NCI-H2029 treated with DMSO at 0.1 percent for 48 hours (cell line): ENCODE measurements at regions not wholly inside any gene's neighbourhood (a gene's known extent, or its start where the extent isn't known, plus 50 kb on each side); places are given as distances from the start of the nearest gene placed in this dataset.

Source experiments
- DNase-seq: peaks from one replicate; lab custom pipeline; 2025; lab: John Stamatoyannopoulos, UW

DNA sequence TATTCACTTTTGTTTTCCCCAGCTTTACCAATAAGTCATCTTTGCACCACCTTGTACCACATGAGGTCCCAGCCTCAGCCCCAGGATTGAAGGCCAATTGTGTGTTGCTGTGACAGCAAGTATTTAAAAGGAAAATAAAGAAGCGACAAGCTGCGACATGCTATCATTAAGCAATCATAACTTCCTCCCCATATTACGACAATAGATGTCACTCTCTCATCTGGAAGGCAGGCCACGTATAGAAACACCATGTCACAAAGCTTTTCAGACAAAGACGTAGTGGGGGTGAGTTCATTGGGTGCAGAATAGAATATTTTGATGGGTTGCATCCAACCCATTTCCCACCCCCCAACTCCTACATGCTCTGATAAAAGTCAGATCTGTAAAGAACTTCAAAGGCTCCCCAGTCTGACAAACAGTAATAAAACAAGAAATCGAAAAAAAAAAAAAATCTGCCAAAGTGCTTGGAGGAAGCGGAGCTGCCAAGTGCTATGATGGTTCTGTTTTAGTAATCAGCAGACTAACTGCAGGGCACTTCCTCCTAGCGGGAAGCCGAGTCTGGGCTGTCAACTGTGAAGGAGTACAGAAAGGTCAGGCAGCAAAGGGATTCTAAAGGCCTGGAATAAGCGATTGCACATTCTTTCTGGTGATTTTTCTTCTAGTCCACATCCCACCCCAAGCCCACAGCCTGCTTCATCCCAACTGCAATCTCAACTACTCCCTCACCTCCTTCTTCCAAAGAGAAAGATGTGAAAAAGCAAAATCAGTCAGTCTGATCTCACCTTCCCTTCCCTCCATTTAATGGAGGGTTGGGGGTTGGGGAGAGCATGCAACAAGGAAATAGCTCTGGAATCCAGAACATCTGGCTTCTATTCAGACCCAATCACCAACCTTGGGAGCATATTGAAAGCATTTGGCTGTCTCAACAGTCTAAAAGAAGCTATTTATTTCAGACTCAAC lies 131.4 kb upstream of the UBASH3B start:
- DNase-seq, result no peak

DNA sequence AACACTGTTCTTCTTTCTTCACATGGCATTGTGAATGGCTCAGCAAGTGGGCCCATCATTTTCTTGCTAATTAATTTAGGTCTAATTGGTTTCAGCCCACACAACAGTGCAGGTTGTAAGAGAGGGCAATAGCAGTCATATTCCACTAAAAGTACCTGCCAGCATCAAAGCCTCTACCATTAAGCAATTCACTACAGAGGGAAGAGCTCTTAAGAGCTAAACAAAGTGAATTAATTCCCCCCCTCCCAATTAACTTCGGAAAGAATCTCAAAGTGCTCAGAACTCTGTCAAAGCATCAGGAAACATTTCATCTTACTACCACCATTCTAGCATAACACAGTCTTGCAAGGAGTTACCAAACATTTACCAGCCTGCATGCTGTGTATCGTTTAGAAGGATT lies 133.9 kb upstream of the UBASH3B start:
- no peak for DNase-seq

DNA sequence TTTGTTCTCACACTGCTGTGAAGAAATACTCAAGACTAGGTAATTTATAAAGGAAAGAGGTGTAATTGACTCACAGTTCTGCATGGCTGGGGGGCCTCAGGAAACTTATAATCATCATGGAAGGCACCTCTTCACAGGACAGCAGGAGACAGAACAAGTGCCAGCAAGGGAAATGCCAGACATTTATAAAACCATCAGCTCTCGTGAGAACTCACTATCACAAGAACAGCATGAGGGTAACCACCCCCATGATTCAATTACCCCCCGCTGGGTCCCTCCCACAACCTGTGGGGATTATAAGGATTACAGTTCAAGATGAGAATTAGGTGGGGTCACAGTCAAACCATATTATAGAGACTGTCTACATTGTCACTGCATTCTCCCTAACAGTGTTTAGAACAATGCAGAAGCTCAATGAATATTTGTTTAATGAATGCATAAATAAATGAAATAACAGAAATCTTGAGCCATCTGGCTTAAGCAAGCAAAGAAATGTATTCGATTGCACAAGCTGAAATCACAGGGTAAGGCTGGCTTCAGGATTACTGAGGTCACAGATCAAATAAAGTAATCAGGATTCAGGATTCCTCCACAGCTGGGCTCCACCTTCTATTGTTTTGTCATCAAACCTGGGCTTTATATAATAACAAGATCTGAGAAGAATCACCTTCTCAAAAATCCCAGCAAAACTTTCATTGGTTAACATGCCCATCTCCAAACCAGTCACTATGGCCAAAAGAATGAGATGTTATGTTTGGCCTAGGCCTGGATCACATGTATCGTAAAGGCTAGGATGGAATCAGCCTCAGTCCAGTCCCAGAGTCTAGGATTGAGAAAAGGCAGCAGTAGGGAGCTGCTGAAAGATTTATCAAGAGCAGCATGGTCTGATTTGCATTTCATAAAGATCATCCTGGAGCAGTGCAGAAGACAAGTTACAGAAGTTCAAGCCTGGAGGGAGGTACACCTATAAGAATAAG lies 137.8 kb upstream of the UBASH3B start:
- no peak for DNase-seq

DNA sequence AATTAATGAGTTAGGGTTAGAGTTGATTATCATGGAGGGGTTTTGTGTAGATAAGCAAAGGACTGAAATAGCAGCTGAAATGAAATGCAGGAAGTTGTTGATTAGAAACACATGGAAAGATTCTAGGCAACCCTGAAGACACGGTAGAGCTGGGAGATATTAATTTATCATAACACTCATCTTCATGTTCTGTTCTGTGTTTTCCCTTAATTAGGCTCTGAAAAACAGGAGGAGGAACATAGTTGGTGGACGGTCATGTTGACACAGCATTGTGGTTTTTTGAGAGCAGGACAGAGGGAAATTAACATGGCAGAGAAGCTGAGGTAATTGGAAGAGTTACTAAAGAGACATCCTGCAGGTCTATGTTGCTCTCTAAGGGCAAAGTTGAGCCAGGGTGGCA lies 138.8 kb upstream of the UBASH3B start:
- DNase-seq, result peak; percentile 37

DNA sequence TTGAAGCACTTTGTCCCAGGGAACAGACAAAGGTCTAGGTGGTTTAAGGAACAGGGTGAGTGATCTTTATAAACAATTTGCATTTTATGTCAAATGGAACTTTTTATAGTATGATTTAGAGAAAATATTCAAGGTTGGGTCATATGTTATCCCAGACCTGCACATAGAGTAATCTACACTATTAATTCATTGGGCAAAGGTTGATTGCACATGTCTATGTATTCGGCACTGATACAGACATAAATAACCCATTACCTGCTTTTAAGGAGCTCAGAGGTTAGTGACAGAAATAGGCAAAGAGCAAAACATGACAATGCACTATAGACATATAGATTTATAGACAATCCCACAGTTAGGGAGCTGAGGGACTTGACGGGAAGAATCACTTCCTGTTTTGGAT lies 141.5 kb upstream of the UBASH3B start:
- DNase-seq, result no peak

DNA sequence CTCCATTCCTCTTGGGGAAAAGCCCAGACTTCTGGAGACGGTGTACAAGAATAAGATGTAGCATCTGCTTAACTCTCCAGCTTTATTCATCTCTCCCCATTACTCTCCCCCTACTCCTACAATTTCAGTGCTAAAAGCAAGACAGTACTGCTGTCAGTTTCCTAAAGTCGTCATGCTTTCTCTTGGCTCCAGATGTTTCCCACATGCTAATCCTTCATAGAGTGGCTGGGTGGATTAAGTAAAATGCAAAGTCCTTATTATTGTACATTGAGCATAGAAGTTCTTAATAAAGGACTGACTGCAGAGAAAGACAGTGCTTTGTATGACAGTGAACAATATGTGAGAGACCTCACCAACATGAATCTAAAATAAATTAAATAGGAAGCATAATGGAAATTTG lies 142.2 kb upstream of the UBASH3B start:
- no peak for DNase-seq

DNA sequence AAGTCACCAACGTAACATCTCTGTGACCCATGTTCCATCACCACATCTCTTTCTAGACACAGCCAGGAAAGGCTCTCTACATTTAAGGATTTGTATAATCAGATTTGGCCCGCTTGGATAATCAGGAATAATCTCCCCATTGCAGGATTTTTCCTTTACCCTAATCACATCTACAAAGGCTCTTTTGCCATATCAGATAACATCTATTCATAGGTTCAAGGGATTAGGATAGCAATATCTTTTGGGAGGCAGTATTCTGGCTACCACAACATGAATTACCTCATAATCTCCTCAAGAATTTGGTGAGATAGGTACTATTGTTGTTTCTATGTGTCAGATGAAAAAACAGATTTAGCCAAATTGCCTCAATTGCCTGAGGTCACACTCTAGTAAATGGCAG lies 142.8 kb upstream of the UBASH3B start:
- no peak for DNase-seq

DNA sequence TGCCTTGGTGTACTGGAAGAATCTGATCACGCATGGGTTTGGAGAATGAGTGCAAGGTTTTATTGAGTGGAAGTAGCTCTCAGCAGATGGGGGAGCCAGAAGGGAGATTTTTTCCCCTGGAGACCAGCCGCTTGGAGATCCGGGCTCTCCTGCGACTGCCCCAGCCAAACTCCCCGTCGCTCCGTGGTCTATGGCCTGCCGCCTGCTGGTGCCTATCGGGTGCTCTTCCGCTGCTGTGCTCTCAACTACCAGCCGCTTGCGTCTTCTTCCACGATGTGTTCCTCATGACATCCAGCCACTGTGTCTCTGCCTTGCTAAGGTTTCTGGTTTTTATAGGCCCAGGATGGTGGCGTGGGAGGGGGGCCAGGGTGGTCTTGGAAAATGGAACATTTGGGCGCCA lies 145.6 kb upstream of the UBASH3B start:
- DNase-seq, result no peak

DNA sequence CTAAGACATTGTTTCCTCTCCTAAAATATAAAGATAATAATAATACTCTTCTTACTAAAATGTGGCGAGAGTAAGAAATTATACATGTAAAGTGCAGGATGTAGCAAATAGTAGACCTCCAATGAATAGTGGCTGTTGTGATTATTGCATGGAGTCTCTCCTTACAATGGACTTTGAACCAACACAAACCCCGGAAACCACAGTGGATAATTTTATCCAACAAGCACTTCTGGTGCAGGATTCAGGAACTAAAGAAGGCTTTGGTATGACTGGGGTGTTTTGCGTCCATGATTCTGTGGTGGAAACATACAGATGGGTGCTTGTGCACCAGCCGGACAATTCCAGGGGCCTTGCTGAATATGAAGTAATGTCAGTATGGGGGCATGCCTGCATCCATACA lies 146.4 kb upstream of the UBASH3B start:
- no peak for DNase-seq

DNA sequence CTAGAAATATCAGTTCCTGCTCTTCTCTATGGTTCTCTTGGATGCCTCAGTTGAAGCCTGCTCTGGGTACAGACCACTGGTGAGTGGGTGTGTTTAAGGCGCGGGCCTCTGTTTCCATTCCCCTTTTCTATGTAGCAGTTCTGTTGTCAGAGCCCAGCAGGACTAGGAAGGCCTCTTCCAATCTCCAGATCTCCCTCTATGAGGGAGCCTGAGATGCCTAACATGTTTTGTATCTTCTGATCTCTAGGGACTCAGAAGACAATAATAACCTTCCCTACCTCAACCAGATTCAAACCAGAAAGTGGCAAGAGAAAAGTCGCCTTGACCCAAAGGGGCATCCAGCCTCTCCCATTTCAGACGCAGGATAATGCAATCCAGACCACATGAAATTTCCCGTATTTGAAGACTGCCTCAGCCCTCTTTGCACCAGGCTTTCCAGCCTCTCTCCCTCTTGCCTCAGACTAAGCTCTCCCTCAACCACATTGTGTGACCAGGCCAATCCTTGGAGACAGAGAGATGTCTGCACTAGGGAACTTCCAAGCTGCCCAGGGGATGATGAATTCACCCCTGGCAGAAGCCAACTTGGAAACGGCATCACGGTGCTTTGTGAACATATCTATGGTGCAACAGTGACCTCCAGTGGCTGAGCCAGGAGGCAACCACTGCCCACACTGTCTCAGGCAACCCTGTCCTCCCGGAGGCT lies 150.1 kb upstream of the UBASH3B start:
- peak; percentile 45 for DNase-seq

DNA sequence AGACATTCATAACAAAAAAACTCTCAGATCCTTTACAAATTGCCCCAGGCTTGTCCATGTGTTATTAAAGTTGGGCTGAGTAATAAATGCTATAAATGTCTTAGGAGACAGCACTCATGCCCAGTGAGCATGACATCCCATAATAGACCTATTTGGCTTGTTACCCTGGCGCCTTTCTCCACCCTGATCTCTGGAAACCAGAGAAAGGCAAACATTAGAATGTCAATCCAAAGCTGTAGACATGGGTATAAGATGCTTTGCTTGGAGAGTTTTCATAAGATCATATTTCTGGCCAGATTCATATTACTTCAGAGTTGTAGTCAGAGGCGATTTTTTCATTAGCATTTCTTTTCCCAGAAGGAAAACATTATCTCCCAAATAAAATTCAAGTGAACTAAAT lies 161.3 kb upstream of the UBASH3B start:
- DNase-seq, result peak; percentile 45

DNA sequence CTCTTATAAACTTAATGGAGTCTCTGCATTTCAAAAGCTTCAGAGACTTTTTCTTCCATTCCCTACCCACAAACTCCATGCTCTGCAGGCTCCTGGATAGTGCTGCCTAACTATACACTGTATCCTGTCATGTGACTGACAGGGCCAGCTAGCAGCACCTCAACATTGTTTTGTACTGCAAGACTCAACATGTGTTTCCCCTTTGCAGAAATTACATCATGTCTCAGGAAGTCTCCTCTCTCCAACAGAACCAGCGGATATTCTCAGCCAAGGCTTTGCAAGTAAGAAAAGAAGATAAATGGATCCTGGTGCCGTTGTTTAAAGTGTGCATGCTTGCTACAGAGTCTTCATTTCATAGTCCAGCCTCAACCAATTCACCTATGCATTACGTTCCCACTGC lies 164.0 kb upstream of the UBASH3B start:
- DNase-seq, result no peak

DNA sequence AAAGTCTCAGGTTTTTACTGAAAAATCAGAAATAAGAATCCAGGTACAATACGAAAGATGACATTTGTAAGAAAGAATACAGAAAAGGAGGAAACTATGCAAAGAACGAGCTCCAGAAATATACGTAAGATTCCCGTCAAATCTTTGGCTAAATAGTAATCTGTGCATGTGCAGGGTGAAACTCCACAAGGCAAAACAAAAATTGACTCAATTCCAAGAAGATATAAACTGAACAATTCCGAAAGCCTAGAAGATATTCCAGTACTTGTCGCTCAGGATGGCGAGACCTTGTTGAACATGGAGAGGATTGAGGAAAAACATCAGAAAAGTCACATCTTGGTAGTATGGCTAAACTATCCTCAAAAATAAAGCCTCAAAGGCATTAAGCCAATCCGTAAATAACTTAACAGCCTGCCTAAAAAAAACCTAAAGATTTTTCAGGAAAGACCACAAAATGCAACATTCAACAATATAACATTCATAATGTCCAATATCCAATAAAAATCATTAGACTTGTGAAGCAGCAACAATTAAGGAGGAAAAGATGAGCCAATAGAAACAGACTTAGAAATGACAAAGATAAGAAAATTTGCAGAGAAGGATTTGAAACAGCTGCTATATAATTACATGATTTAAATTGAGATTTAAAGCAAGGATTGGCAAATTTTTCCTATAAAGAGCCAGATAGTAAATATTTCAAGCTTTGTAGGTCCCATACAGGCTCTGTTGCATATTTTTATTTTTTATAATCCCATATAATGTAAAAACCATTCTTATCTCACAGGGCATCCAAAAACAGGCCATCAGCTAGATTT lies 166.4 kb upstream of the UBASH3B start:
- DNase-seq, result no peak

DNA sequence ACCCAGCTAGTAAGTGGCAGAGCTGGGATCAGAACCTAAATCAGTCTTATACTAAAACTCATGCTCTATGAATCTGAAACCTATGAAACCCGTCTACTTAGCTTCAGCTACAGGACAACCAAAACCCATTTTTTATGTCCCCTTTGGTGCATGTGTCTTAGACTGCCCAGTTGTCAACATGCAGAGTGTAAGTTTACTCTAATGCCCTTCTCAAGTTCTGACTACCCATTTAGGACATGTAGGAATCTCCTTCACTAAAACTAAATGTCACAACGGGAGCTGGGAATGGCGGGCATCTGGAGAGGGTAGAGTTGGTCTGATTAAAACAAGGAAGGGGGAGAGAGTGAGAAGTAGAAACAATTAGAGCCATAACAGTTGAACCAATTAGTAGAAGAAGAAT lies 167.9 kb upstream of the UBASH3B start:
- DNase-seq, result no peak

DNA sequence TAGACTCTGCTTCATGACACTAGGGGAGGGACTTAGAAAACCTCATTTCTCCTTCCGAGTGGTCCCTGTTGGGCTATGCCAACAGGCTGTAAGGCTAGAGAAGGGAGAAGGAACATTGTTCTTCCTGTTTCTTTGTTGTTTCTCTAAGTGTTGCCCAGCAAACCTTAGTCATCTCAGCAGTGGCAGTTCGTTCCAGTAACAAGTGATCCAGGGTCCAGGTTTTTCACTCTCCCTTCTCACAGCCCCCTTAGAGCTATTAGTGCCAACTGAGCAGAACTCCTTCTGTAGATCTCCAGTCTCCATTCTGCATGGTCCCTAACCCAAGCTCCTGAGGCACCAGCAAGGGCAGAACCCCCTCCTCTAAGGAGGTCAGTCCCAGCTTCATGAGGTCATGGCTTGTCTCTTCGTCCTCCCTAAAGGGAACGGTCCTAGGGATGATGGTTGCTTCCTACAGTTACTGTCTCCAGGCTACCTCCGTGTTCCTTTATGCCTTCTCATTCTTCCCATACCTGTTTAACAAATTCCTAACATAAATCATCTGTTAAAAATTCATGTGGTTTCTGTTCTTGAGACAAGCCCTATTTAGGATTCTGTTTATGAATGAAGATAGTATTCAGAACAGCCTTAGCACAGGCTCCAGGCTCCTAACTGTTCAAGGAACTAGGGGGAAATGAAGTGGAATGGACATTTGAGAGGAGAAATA lies 168.6 kb upstream of the UBASH3B start:
- DNase-seq, result no peak

DNA sequence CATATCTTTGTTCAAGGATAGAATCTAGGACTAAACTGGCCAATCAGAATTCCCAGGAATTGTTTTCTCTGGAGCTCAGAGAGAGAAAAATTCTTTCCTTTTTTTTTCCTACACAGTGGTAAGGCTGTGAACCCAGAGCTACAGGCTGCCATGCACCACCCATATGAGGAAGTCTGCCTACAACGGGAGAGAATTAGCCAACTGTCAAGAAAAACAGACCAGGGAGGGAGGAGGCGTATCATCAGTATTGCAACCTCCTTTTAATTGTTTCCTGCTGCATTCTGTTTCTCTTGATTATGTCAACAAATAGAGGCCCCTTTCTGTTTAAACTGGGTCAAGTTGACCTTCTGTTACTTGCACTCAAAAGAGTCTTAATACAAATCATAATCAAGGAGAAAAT lies 176.5 kb upstream of the UBASH3B start:
- no peak for DNase-seq

DNA sequence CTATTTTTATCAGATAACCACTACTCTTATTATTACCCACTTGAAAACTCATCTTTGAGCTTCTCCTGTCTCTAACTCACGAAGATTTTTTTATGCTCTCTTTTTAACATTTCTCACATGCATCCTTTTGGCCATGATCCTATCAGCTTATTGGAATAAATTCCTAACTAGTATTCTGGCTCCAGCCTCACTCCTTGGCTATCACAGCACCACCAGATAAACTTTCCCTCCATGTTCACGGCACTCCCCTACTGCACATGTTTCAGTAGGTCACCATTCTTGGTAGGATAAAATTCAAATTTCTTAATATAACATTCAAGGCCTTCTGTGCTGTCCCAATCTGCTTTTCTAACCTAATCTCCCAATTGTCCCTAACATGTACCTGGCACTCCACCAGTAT lies 186.6 kb upstream of the UBASH3B start:
- DNase-seq, result no peak

DNA sequence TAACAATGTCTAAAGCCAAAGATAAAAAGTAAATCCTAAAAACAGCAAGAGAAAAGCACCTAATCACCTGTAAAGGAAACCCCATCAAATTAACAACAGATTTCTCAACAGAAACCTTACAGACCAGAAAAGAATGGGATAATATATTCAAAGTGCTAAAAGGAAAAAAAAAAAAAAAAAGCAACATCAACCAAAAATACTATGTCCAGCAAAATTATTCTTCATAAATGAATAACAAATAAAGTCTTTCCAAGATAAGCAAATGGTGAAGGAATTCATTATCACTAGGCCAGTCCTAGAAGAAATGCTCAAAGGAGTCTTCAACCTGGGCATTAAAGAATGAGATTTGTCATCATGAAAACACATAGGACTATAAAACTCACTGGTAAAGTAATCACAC lies 192.0 kb upstream of the UBASH3B start:
- no peak for DNase-seq

DNA sequence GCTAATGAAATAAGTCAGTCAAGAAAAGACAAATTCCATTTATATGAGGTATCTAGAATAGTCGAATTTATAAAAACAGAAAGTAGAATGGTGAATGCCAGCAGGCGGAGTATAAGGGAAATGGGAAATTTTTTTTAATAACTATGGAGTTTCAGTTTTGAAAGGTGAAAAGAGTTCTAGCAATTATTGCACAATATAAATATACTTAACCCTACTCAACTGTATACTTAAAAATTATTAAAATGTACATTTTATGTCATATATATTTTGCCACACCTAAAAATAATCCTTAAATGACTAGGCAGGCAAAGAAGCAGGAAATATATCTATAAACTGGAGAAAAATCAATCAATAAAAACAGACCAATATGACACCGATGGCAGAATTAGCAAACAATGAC lies 196.5 kb upstream of the UBASH3B start:
- DNase-seq, result no peak

DNA sequence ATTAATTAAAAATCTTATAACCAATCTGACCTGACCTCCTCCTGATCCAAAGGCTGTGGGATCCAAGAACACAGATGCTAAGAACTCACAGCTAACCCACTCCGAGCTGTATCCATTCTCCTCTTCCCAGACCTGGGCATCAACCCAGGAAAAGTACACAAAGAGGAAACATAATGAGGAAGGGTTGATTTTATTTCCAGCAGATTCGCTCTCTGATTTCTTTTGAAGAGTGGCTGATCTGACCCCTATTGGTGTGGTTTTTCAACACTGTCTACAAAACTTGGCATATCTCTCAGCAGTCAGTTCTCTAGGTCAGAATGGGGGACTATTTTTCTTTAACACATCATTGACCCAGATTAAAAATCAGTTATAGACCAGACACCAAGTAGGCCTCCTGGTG lies 201.9 kb upstream of the UBASH3B start:
- DNase-seq, result no peak

DNA sequence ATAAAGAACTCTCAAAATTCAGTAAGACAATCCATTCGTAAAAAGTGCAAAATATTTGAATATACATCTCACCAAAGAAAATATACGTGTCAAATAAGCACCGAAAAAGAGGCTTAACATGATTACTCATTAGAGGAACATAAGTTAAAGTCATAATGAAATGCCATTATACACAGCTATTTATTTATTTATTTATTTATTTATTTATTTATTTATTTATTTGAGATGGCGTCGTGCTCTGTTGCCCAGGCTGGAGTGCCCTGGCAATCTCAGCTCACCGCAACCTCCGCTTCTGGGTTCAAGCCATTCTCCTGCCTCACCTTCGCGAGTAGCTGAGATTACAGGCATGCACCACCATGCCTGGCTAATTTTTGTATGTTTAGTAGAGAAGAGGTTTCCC lies 203.6 kb upstream of the UBASH3B start:
- no peak for DNase-seq
